SK-N-SH treated with all-trans-retinoic acid at 6 μM for 48 hours (cell line): ENCODE measurements at regions not wholly inside any gene's neighbourhood (a gene's known extent, or its start where the extent isn't known, plus 50 kb on each side); places are given as distances from the start of the nearest gene placed in this dataset.

Experiments
- ATAC-seq: fragments of 200-7000 bp; cut with Tn5 transposase; 3 replicates; pipeline ENCODE4 v1.9.1; 2020; ENCODE audit warnings: mild to moderate bottlenecking, moderate library complexity
- ARNTL ChIP-seq: fragments of 450-650 bp; formaldehyde crosslinking; IDR thresholded peaks from 2 replicates; pipeline ENCODE4 v1.5.0; 2020; ENCODE audit warnings: low read depth, mild to moderate bottlenecking, moderate library complexity, borderline replicate concordance
- BACH2 ChIP-seq: fragments of 250-450 bp; sonication (Bioruptor Pico); IDR thresholded peaks from 2 replicates; pipeline ENCODE4 v1.9.0; 2021; ENCODE audit warnings: mild to moderate bottlenecking, borderline replicate concordance
- CSDC2 ChIP-seq: fragments of 250-450 bp; sonication (Bioruptor Pico); IDR thresholded peaks from 2 replicates; pipeline ENCODE4 v1.5.0; 2020; ENCODE audit warnings: mild to moderate bottlenecking, moderate library complexity
- CSRNP3 ChIP-seq: fragments of 250-450 bp; sonication (Bioruptor Pico); IDR thresholded peaks from 2 replicates; pipeline ENCODE4 v1.5.1; 2021; ENCODE audit warnings: mild to moderate bottlenecking, moderate library complexity
- ESRRG ChIP-seq: fragments of 250-450 bp; sonication (Bioruptor Pico); IDR thresholded peaks from 2 replicates; pipeline ENCODE4 v1.6.1; 2021; ENCODE audit warnings: mild to moderate bottlenecking
- GLIS3 ChIP-seq: fragments of 250-450 bp; sonication (Bioruptor Pico); IDR thresholded peaks from 2 replicates; pipeline ENCODE4 v1.5.0; 2020; ENCODE audit warnings: mild to moderate bottlenecking, moderate library complexity
- ISL1 ChIP-seq: fragments of 250-450 bp; sonication (Bioruptor Pico); IDR thresholded peaks from 2 replicates; pipeline ENCODE4 v2.1.2; 2022; ENCODE audit warnings: mild to moderate bottlenecking, moderate library complexity
- OSR1 ChIP-seq: fragments of 250-450 bp; sonication (Bioruptor Pico); IDR thresholded peaks from 2 replicates; pipeline ENCODE4 v1.8.0; 2022; ENCODE audit warnings: moderate library complexity, mild to moderate bottlenecking, inconsistent platforms
- PPARA ChIP-seq: fragments of 250-450 bp; sonication (Bioruptor Pico); IDR thresholded peaks from 2 replicates; pipeline ENCODE4 v1.5.0; 2020; ENCODE audit warnings: mild to moderate bottlenecking, borderline replicate concordance
- RARB ChIP-seq: fragments of 250-450 bp; sonication (Bioruptor Pico); IDR thresholded peaks from 2 replicates; pipeline ENCODE4 v1.8.0; 2021; ENCODE audit warnings: mild to moderate bottlenecking, moderate library complexity
- SNAI2 ChIP-seq: fragments of 250-450 bp; sonication (Bioruptor Pico); IDR thresholded peaks from 2 replicates; pipeline ENCODE4 v1.5.0; 2020; ENCODE audit warnings: mild to moderate bottlenecking, moderate library complexity
- TCF4 ChIP-seq: fragments of 250-450 bp; sonication (Bioruptor Pico); IDR thresholded peaks from 2 replicates; pipeline ENCODE4 v1.8.0; 2021; ENCODE audit warnings: mild to moderate bottlenecking, moderate library complexity, borderline replicate concordance
- TOX ChIP-seq: fragments of 250-450 bp; sonication (Bioruptor Pico); IDR thresholded peaks from 2 replicates; pipeline ENCODE4 v1.8.0; 2021; ENCODE audit warnings: mild to moderate bottlenecking, moderate library complexity, borderline replicate concordance
- ZFP3 ChIP-seq: fragments of 250-450 bp; sonication (Bioruptor Pico); IDR thresholded peaks from 2 replicates; pipeline ENCODE4 v1.5.0; 2020; ENCODE audit warnings: mild to moderate bottlenecking, moderate library complexity
- ZFP30 ChIP-seq: fragments of 450-650 bp; formaldehyde crosslinking; IDR thresholded peaks from 2 replicates; pipeline ENCODE4 v1.5.0; 2022; ENCODE audit warnings: mild to moderate bottlenecking, moderate library complexity
- ZNF70 ChIP-seq: fragments of 450-650 bp; formaldehyde crosslinking; IDR thresholded peaks from 2 replicates; pipeline ENCODE4 v1.5.0; 2020; ENCODE audit warnings: mild to moderate bottlenecking, moderate library complexity
- ZNF8 ChIP-seq: fragments of 450-650 bp; formaldehyde crosslinking; IDR thresholded peaks from 2 replicates; pipeline ENCODE4 v1.5.0; 2020; ENCODE audit warnings: mild to moderate bottlenecking, moderate library complexity
- TF ChIP-seq, protein P1 (sequence below): fragments of 250-450 bp; sonication (Bioruptor Pico); IDR thresholded peaks from 2 replicates; pipeline ENCODE4 v1.8.0; 2021; ENCODE audit warnings: low read depth, mild to moderate bottlenecking, moderate library complexity, borderline replicate concordance
- TF ChIP-seq, protein P2 (sequence below): fragments of 250-450 bp; sonication (Bioruptor Pico); IDR thresholded peaks from 2 replicates; pipeline ENCODE4 v1.5.1; 2020; ENCODE audit warnings: low read depth, mild to moderate bottlenecking, moderate library complexity
- TF ChIP-seq, protein P3 (sequence below): fragments of 250-450 bp; sonication (Bioruptor Pico); IDR thresholded peaks from 2 replicates; pipeline ENCODE4 v1.5.0; 2020; ENCODE audit warnings: mild to moderate bottlenecking, moderate library complexity

GRCh38 chr2:53477517-53477916, 290.1 kb upstream of the CHAC2 start:
- no peak for ATAC-seq
- TF ChIP-seq, protein P1, sequence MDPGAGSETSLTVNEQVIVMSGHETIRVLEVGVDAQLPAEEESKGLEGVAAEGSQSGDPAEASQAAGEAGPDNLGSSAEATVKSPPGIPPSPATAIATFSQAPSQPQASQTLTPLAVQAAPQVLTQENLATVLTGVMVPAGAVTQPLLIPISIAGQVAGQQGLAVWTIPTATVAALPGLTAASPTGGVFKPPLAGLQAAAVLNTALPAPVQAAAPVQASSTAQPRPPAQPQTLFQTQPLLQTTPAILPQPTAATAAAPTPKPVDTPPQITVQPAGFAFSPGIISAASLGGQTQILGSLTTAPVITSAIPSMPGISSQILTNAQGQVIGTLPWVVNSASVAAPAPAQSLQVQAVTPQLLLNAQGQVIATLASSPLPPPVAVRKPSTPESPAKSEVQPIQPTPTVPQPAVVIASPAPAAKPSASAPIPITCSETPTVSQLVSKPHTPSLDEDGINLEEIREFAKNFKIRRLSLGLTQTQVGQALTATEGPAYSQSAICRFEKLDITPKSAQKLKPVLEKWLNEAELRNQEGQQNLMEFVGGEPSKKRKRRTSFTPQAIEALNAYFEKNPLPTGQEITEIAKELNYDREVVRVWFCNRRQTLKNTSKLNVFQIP, result no peak
- TF ChIP-seq TCF4 (CRISPR knock-in tag), result no peak
- TF ChIP-seq OSR1 (CRISPR knock-in tag), result no peak
- TF ChIP-seq, protein P2, sequence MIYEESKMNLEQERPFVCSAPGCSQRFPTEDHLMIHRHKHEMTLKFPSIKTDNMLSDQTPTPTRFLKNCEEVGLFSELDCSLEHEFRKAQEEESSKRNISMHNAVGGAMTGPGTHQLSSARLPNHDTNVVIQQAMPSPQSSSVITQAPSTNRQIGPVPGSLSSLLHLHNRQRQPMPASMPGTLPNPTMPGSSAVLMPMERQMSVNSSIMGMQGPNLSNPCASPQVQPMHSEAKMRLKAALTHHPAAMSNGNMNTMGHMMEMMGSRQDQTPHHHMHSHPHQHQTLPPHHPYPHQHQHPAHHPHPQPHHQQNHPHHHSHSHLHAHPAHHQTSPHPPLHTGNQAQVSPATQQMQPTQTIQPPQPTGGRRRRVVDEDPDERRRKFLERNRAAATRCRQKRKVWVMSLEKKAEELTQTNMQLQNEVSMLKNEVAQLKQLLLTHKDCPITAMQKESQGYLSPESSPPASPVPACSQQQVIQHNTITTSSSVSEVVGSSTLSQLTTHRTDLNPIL (CRISPR knock-in tag), result no peak
- no peak for TF ChIP-seq ZNF8
- no peak for TF ChIP-seq RARB (CRISPR knock-in tag)
- TF ChIP-seq ISL1 (CRISPR knock-in tag), result no peak
- TF ChIP-seq ZFP3 (CRISPR knock-in tag), result no peak
- TF ChIP-seq PPARA, result no peak
- TF ChIP-seq, protein P3, sequence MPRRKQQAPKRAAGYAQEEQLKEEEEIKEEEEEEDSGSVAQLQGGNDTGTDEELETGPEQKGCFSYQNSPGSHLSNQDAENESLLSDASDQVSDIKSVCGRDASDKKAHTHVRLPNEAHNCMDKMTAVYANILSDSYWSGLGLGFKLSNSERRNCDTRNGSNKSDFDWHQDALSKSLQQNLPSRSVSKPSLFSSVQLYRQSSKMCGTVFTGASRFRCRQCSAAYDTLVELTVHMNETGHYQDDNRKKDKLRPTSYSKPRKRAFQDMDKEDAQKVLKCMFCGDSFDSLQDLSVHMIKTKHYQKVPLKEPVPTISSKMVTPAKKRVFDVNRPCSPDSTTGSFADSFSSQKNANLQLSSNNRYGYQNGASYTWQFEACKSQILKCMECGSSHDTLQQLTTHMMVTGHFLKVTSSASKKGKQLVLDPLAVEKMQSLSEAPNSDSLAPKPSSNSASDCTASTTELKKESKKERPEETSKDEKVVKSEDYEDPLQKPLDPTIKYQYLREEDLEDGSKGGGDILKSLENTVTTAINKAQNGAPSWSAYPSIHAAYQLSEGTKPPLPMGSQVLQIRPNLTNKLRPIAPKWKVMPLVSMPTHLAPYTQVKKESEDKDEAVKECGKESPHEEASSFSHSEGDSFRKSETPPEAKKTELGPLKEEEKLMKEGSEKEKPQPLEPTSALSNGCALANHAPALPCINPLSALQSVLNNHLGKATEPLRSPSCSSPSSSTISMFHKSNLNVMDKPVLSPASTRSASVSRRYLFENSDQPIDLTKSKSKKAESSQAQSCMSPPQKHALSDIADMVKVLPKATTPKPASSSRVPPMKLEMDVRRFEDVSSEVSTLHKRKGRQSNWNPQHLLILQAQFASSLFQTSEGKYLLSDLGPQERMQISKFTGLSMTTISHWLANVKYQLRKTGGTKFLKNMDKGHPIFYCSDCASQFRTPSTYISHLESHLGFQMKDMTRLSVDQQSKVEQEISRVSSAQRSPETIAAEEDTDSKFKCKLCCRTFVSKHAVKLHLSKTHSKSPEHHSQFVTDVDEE (CRISPR knock-in tag), result no peak
- no peak for TF ChIP-seq CSDC2
- no peak for TF ChIP-seq ZNF70
- no peak for TF ChIP-seq BACH2 (CRISPR knock-in tag)
- no peak for TF ChIP-seq CSRNP3 (CRISPR knock-in tag)
- no peak for TF ChIP-seq GLIS3
- no peak for TF ChIP-seq SNAI2
- no peak for TF ChIP-seq ESRRG (CRISPR knock-in tag)

- no peak for ATAC-seq
- TF ChIP-seq ARNTL (CRISPR knock-in tag), result no peak
- no peak for TF ChIP-seq ISL1 (CRISPR knock-in tag)
- no peak for TF ChIP-seq OSR1 (CRISPR knock-in tag)
- TF ChIP-seq SNAI2, result no peak
- TF ChIP-seq TOX, result no peak
- TF ChIP-seq ESRRG (CRISPR knock-in tag), result no peak
- TF ChIP-seq, protein P1, result no peak
- TF ChIP-seq PPARA, result no peak
- TF ChIP-seq, protein P3 (CRISPR knock-in tag), result no peak
- no peak for TF ChIP-seq BACH2 (CRISPR knock-in tag)
- no peak for TF ChIP-seq RARB (CRISPR knock-in tag)
- TF ChIP-seq TCF4 (CRISPR knock-in tag), result no peak
- TF ChIP-seq ZNF8, result no peak
- TF ChIP-seq ZFP3 (CRISPR knock-in tag), result no peak
- TF ChIP-seq ZFP30, result no peak
- TF ChIP-seq, all 23 proteins: peak for 0
These were observed 290.8 kb upstream of the CHAC2 start for GRCh38 chr2:53476834-53477233.
